Uterus (tissue), 2 donors: ENCODE measurements at regions not wholly inside any gene's neighbourhood (a gene's known extent, or its start where the extent isn't known, plus 50 kb on each side); places are given as distances from the start of the nearest gene placed in this dataset.

Experiments used
- CTCF ChIP-seq, 4 experiments: fragments of 200-600 bp in 2 of 4; fragments of 450-650 bp in 2 of 4; sonication (generic) in 2 of 4; IDR thresholded peaks; one replicate each; pipeline ENCODE4 v1.5.1; 2016 to 2019; ENCODE audit warnings: antibody characterized with exemption in 4 of 4, mild to moderate bottlenecking in 2 of 4, moderate library complexity in 1 of 4
- POLR2A ChIP-seq, 2 donors: fragments of 450-650 bp; IDR thresholded peaks; one replicate each; pipeline ENCODE4 v1.6.1; 2016; ENCODE audit warnings: antibody characterized with exemption in 2 of 2, mild to moderate bottlenecking in 1 of 2, moderate library complexity in 1 of 2

- TF ChIP-seq CTCF (IDR thresholded peaks at IDR 0.05) (no peak), POLR2A (IDR thresholded peaks at IDR 0.05) (no peak)
These were observed 1368.2 kb downstream of the STIM2 start for GRCh38 chr4:28228561-28229491.
